ENCODE measurements at regions not wholly inside any gene's neighbourhood (a gene's known extent, or its start where the extent isn't known, plus 50 kb on each side); places are given as distances from the start of the nearest gene placed in this dataset.
"Not testable (repeated sequence)": the region's sequence is repeated elsewhere in the genome, so short reads cannot be mapped to it uniquely, and the experiment has no call there.

- DNase-seq (ENCODE audit: low spot score), result no peak
These were observed 124.3 kb upstream of the MAMLD1 start for GRCh38 chrX:150238632-150239382.

GRCh38 chrX:150239946-150240642 is 123.0 kb upstream of the MAMLD1 start:
- DNase-seq (ENCODE audit: low spot score), result no peak

- DNase-seq (ENCODE audit: low spot score), result no peak
These were observed 122.5 kb upstream of the MAMLD1 start for GRCh38 chrX:150240643-150240970.

- DNase-seq (ENCODE audit: low spot score), result no peak
These were observed 109.0 kb upstream of the MAMLD1 start for GRCh38 chrX:150253959-150254620.

- no peak for DNase-seq (ENCODE audit: low spot score)
These were observed 108.2 kb upstream of the MAMLD1 start for GRCh38 chrX:150254909-150255308.

- no peak for DNase-seq (ENCODE audit: low spot score)
These were observed 107.4 kb upstream of the MAMLD1 start for GRCh38 chrX:150255441-150256296.

GRCh38 chrX:150256297-150256650 is 106.8 kb upstream of the MAMLD1 start:
- DNase-seq (ENCODE audit: low spot score), result no peak

GRCh38 chrX:150257353-150258175 is 105.6 kb upstream of the MAMLD1 start:
- DNase-seq (ENCODE audit: low spot score), result no peak

- DNase-seq (ENCODE audit: low spot score), result no peak
These were observed 105.0 kb upstream of the MAMLD1 start for GRCh38 chrX:150258176-150258425.

GRCh38 chrX:150258463-150259430 is 104.4 kb upstream of the MAMLD1 start:
- no peak for DNase-seq (ENCODE audit: low spot score)

- no peak for DNase-seq (ENCODE audit: low spot score)
These were observed 100.7 kb upstream of the MAMLD1 start for GRCh38 chrX:150262456-150262855.

- DNase-seq (ENCODE audit: low spot score), result no peak
These were observed 94.2 kb upstream of the MAMLD1 start for GRCh38 chrX:150268839-150269355.

GRCh38 chrX:150269605-150270254 is 93.4 kb upstream of the MAMLD1 start:
- DNase-seq (ENCODE audit: low spot score), result no peak

- no peak for DNase-seq (ENCODE audit: low spot score)
These were observed 92.5 kb upstream of the MAMLD1 start for GRCh38 chrX:150270622-150271021.

GRCh38 chrX:150273575-150274294 is 89.4 kb upstream of the MAMLD1 start:
- DNase-seq (ENCODE audit: low spot score), result not testable (repeated sequence)

GRCh38 chrX:150282953-150283352 is 80.2 kb upstream of the MAMLD1 start:
- no peak for DNase-seq (ENCODE audit: low spot score)

- DNase-seq (ENCODE audit: low spot score), result no peak
These were observed 72.1 kb upstream of the MAMLD1 start for GRCh38 chrX:150291014-150291413.

- no peak for DNase-seq (ENCODE audit: low spot score)
These were observed 69.7 kb upstream of the MAMLD1 start for GRCh38 chrX:150293311-150294013.

Data from NAMALWA (cell line).